Caco-2 (cell line): ENCODE measurements at regions not wholly inside any gene's neighbourhood (a gene's known extent, or its start where the extent isn't known, plus 50 kb on each side); places are given as distances from the start of the nearest gene placed in this dataset.

Experiments
- BruUV-seq: library from RNA; stranded (reverse); fragments of 400-500 nt; replicated peaks from 2 replicates; lab custom pipeline; 2021; lab: Mats Ljungman, UMichigan
- CTCF ChIA-PET: fragments of 300-600 bp; sonication (Branson Sonifier 250); formaldehyde crosslinking; loops from one replicate; lab custom pipeline; 2022; ENCODE audit warnings: antibody characterized with exemption; lab: Charles Lee
- POLR2A ChIA-PET: fragments of 300-600 bp; sonication (Branson Sonifier 250); formaldehyde crosslinking; loops from one replicate; lab custom pipeline; 2022; ENCODE audit warnings: antibody characterized with exemption; lab: Charles Lee
- DNase-seq, 2 experiments: peaks; one replicate each; pipeline versions ENCODE4 v3.0.0 to v3.0.0-alpha.2; 2020 to 2022
- H3K27me3 ChIP-seq: replicated peaks from 2 replicates; pipeline ENCODE4 v1.6.0; 2011; ENCODE audit warnings: low read length; ENCODE audit not compliant: control insufficient read depth, insufficient read depth
- H3K36me3 ChIP-seq: 2 replicates; pipeline ENCODE4 v1.5.1; 2011; ENCODE audit warnings: low read length; ENCODE audit not compliant: control insufficient read depth, insufficient read depth
- H3K4me1 ChIP-seq: fragments of 250-450 bp; sonication (Bioruptor Pico); 2 replicates; pipeline ENCODE4 v1.5.1; 2020; ENCODE audit warnings: mild to moderate bottlenecking
- H3K4me3 ChIP-seq: 2 replicates; pipeline ENCODE4 v1.5.1; 2011; ENCODE audit warnings: low read depth, mild to moderate bottlenecking, control low read depth, low read length
- H3K9me3 ChIP-seq: fragments of 250-450 bp; sonication (Bioruptor Pico); 2 replicates; pipeline ENCODE4 v1.5.1; 2020; ENCODE audit warnings: mild to moderate bottlenecking, moderate library complexity
- H3K27ac Mint-ChIP-seq: one replicate; pipeline ENCODE4 v1.8.0; 2022; ENCODE audit warnings: mixed read lengths; ENCODE audit not compliant: unreplicated experiment
- H3K27me3 Mint-ChIP-seq: one replicate; pipeline ENCODE4 v1.8.0; 2022; ENCODE audit warnings: mixed read lengths; ENCODE audit not compliant: insufficient read depth, unreplicated experiment
- H3K36me3 Mint-ChIP-seq: one replicate; pipeline ENCODE4 v1.8.0; 2022; ENCODE audit warnings: mild to moderate bottlenecking, mixed read lengths; ENCODE audit not compliant: insufficient read depth, unreplicated experiment
- H3K4me1 Mint-ChIP-seq: one replicate; pipeline ENCODE4 v1.8.0; 2022; ENCODE audit warnings: low read depth, mixed read lengths; ENCODE audit not compliant: unreplicated experiment
- H3K4me3 Mint-ChIP-seq: one replicate; pipeline ENCODE4 v1.8.0; 2022; ENCODE audit warnings: mild to moderate bottlenecking, moderate library complexity, mixed read lengths; ENCODE audit not compliant: unreplicated experiment
- H3K9me3 Mint-ChIP-seq: one replicate; pipeline ENCODE4 v1.8.0; 2022; ENCODE audit warnings: mixed read lengths; ENCODE audit not compliant: unreplicated experiment
- intact Hi-C: fragments of 100-400 bp; cut with micrococcal nuclease; formaldehyde crosslinking; loops from one replicate; pipeline ENCODE4 v1.10.0; 2022; ENCODE audit not compliant: unreplicated experiment
- TF ChIP-seq, protein P1 (sequence below), 2 experiments: fragments of 200-600 bp in 1 of 2; IDR thresholded peaks; 1 replicate in 1 of 2; 2 replicates in 1 of 2; pipeline versions ENCODE4 v1.5.1 to v1.8.0; 2011 to 2022; ENCODE audit warnings: antibody characterized with exemption in 1 of 2, control low read depth in 1 of 2, inconsistent platforms in 1 of 2, low read depth in 1 of 2, low read length in 1 of 2, mild to moderate bottlenecking in 1 of 2, moderate library complexity in 1 of 2; ENCODE audit not compliant: insufficient read depth in 1 of 2, severe bottlenecking in 1 of 2, unreplicated experiment in 1 of 2

DNA sequence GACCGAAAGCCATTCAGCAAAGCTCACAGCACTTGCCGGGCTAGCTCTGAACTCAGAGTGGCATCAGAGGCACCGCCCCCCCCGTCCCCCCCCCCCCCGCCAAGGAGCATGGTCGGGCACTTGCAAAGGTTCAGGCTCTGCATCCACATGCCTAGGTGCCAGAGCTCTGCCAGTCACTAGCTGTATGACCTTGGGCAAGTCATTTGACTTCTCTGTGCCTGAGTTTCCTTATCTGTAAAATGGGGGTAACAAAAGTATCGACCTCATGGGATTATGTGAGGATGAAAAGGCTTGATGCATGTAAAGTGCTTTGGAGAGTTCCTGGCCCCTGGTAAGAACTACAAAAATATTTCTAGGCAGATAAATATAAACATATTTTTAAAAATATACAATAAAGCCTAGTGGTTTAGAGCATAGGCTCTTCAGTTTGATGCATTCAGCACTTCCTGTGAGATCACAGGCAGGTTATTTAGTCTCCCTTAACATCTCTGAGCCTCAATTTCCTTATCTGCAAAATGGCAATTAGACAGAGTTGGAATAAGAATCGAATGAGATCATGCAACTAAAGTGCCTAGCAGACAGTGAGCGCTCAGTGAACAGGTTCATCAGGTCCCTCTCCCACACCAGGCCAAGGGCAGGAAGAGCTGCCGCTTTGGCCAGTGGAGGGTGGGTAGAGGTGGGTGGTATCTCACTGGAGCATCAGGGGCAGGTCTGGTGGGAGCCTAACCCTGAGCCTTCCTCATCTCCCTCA lies 117.2 kb downstream of the CYLD start:
- ChIA-PET POLR2A (no interaction called here), CTCF (no interaction called here)
- DNase-seq, result no peak
- H3K4me3 ChIP-seq, result no peak overlapping the region
- peaks cover 6% of the 10 kb centered on the region; the same call in 1 of the 2 replicates for H3K4me1 ChIP-seq
- H3K9me3 ChIP-seq, result no peaks in the 10 kb centered on the region
- H3K27me3 ChIP-seq, result no peaks in the 10 kb centered on the region
- H3K36me3 ChIP-seq, result no peaks in the 10 kb centered on the region
- no TSS peak for BruUV-seq
- intact Hi-C loops, result no loop called here
- no peak overlapping the region for H3K4me3 Mint-ChIP-seq
- no peaks in the 10 kb centered on the region for H3K9me3 Mint-ChIP-seq
- no peaks in the 10 kb centered on the region for H3K36me3 Mint-ChIP-seq
- H3K27ac Mint-ChIP-seq, result no peak overlapping the region
- peaks cover 6% of the 10 kb centered on the region for H3K4me1 Mint-ChIP-seq
- TF ChIP-seq, protein P1, sequence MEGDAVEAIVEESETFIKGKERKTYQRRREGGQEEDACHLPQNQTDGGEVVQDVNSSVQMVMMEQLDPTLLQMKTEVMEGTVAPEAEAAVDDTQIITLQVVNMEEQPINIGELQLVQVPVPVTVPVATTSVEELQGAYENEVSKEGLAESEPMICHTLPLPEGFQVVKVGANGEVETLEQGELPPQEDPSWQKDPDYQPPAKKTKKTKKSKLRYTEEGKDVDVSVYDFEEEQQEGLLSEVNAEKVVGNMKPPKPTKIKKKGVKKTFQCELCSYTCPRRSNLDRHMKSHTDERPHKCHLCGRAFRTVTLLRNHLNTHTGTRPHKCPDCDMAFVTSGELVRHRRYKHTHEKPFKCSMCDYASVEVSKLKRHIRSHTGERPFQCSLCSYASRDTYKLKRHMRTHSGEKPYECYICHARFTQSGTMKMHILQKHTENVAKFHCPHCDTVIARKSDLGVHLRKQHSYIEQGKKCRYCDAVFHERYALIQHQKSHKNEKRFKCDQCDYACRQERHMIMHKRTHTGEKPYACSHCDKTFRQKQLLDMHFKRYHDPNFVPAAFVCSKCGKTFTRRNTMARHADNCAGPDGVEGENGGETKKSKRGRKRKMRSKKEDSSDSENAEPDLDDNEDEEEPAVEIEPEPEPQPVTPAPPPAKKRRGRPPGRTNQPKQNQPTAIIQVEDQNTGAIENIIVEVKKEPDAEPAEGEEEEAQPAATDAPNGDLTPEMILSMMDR (IDR thresholded peaks at IDR 0.05; ENCODE audit: insufficient read depth in 1 of 2, low read depth in 1 of 2, low read length in 1 of 2, severe bottlenecking in 1 of 2, unreplicated experiment in 1 of 2), result no peak
- no peaks in the 10 kb centered on the region for H3K27me3 Mint-ChIP-seq

GRCh38 chr16:50858376-50858775 lies 116.5 kb downstream of the CYLD start:
- H3K27ac Mint-ChIP-seq, result no peak overlapping the region

DNA sequence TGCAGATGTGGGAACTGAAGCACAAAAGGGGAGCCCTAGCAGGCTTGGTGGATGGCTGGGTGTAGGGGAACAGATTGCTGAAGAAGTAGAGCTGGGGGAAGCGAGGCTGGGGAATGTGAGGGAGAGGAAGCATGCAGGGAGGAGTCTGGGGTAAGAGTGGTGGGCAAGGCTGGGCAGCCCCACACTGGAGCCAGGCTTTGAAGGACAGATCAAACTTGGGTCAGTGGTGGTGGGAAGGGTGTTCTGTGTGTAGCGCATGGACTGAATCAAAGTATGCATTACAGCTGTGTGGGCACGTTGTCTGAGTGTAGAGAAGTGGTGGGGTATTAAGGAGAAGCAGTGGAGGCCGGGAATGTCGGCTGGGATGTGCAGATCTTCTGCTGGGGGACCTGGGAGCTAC lies 116.0 kb downstream of the CYLD start:
- no peak for DNase-seq
- intact Hi-C loops, result no loop called here
- H3K4me1 Mint-ChIP-seq, result peaks cover 6% of the 10 kb centered on the region
- H3K27me3 Mint-ChIP-seq, result no peaks in the 10 kb centered on the region
- no peaks in the 10 kb centered on the region for H3K9me3 ChIP-seq
- no peak overlapping the region for H3K4me3 Mint-ChIP-seq
- no peaks in the 10 kb centered on the region for H3K9me3 Mint-ChIP-seq
- TF ChIP-seq, protein P1 (IDR thresholded peaks at IDR 0.05; ENCODE audit: insufficient read depth in 1 of 2, low read depth in 1 of 2, low read length in 1 of 2, severe bottlenecking in 1 of 2, unreplicated experiment in 1 of 2), result no peak
- ChIA-PET POLR2A (no interaction called here), CTCF (no interaction called here)
- H3K36me3 Mint-ChIP-seq, result no peaks in the 10 kb centered on the region
- no peak overlapping the region for H3K4me3 ChIP-seq
- no peaks in the 10 kb centered on the region for H3K27me3 ChIP-seq
- H3K4me1 ChIP-seq, result peaks cover 6% of the 10 kb centered on the region; the same call in 1 of the 2 replicates
- no TSS peak for BruUV-seq
- no peak overlapping the region for H3K27ac Mint-ChIP-seq
- no peaks in the 10 kb centered on the region for H3K36me3 ChIP-seq

More at GRCh38 chr16:50858376-50858775, 116.5 kb downstream of the CYLD start:
- no peaks in the 10 kb centered on the region for H3K9me3 ChIP-seq
- no peak overlapping the region for H3K4me3 ChIP-seq
- Mint-ChIP-seq H3K36me3 (no peaks in the 10 kb centered on the region), H3K4me3 (no peak overlapping the region), H3K9me3 (no peaks in the 10 kb centered on the region), H3K27me3 (no peaks in the 10 kb centered on the region), H3K4me1 (peaks cover 6% of the 10 kb centered on the region)
- H3K4me1 ChIP-seq, result peaks cover 6% of the 10 kb centered on the region; the same call in 1 of the 2 replicates
- H3K36me3 ChIP-seq, result no peaks in the 10 kb centered on the region
- intact Hi-C loops, result no loop called here
- no TSS peak for BruUV-seq
- no peak for DNase-seq
- ChIA-PET POLR2A (no interaction called here), CTCF (no interaction called here)
- H3K27me3 ChIP-seq, result no peaks in the 10 kb centered on the region
- TF ChIP-seq, protein P1 (IDR thresholded peaks at IDR 0.05; ENCODE audit: insufficient read depth in 1 of 2, low read depth in 1 of 2, low read length in 1 of 2, severe bottlenecking in 1 of 2, unreplicated experiment in 1 of 2), result no peak
